GM12878 (cell line): ENCODE measurements at regions not wholly inside any gene's neighbourhood (a gene's known extent, or its start where the extent isn't known, plus 50 kb on each side); places are given as distances from the start of the nearest gene placed in this dataset.

Experiments used
- ATAC-seq: fragments of 200-7000 bp; cut with Tn5 transposase; 3 replicates; pipeline ENCODE4 v1.9.1; 2020; ENCODE audit warnings: mild to moderate bottlenecking, moderate library complexity
- BruUV-seq: library from RNA; stranded (reverse); fragments of 400-500 nt; replicated peaks from 2 replicates; lab custom pipeline; 2021; lab: Mats Ljungman, UMichigan
- CTCF ChIA-PET: fragments of 300-600 bp; sonication (Branson Sonifier 250); formaldehyde crosslinking; extraction: SDS; loops from one replicate; lab custom pipeline; 2021; ENCODE audit warnings: inconsistent platforms; lab: Yijun Ruan, JAX
- POLR2A ChIA-PET: fragments of 350-600 bp; formaldehyde crosslinking; extraction: SDS; loops from one replicate; lab custom pipeline; 2021; ENCODE audit warnings: inconsistent platforms; lab: Charles Lee
- RAD21 ChIA-PET: fragments of 300-600 bp; sonication (Branson Sonifier 250); formaldehyde crosslinking; loops from one replicate; lab custom pipeline; 2023; ENCODE audit warnings: antibody characterized with exemption; ENCODE audit not compliant: unreplicated experiment; lab: Charles Lee
- SMC1A ChIA-PET: fragments of 300-600 bp; sonication (Branson Sonifier 250); formaldehyde crosslinking; loops from one replicate; lab custom pipeline; 2023; ENCODE audit not compliant: unreplicated experiment, uncharacterized antibody; lab: Charles Lee
- DNase-seq: peaks from one replicate; pipeline ENCODE4 v3.0.0-alpha.2; 2011; ENCODE audit warnings: low read depth, low spot score
- FAIRE-seq: peaks from 3 replicates; lab custom pipeline; 2011; peaks lifted over from hg19 to GRCh38; lab: Jason Lieb, UNC
- H2AFZ ChIP-seq: 2 replicates; pipeline ENCODE4 v1.6.0; 2011; ENCODE audit warnings: low read depth, low read length, control low read depth; ENCODE audit not compliant: control insufficient read depth
- H3K27ac ChIP-seq: 2 replicates; pipeline ENCODE4 v1.5.1; 2011; ENCODE audit warnings: control low read depth; ENCODE audit not compliant: control insufficient read depth, insufficient read depth
- H3K27me3 ChIP-seq, 2 experiments: replicated peaks in 1 of 2; 2 replicates each; pipeline versions ENCODE4 v1.6.0 to v1.6.1; 2011; ENCODE audit warnings: low read length in 1 of 2; ENCODE audit not compliant: control insufficient read depth in 2 of 2, insufficient read depth in 2 of 2
- H3K36me3 ChIP-seq, 2 experiments: 2 replicates each; pipeline ENCODE4 v1.5.1; 2011; ENCODE audit warnings: low read length in 1 of 2; ENCODE audit not compliant: control insufficient read depth in 2 of 2, insufficient read depth in 2 of 2
- H3K4me1 ChIP-seq: 2 replicates; pipeline ENCODE4 v1.6.1; 2011; ENCODE audit warnings: mild to moderate bottlenecking, low read length, moderate library complexity, mixed read lengths; ENCODE audit not compliant: control insufficient read depth, insufficient read depth
- H3K4me2 ChIP-seq: 2 replicates; pipeline ENCODE4 v1.6.0; 2011; ENCODE audit warnings: control low read depth; ENCODE audit not compliant: control insufficient read depth, insufficient read depth
- H3K4me3 ChIP-seq: fragments of 200-600 bp; sonication (generic); 2 replicates; pipeline ENCODE4 v1.5.1; 2016
- H3K79me2 ChIP-seq: 2 replicates; pipeline ENCODE4 v1.6.0; 2011; ENCODE audit warnings: low read length; ENCODE audit not compliant: control insufficient read depth, insufficient read depth
- H3K9ac ChIP-seq: 2 replicates; pipeline ENCODE4 v1.8.0; 2011; ENCODE audit warnings: low read length, control low read depth, mixed read lengths; ENCODE audit not compliant: control insufficient read depth, insufficient read depth
- H3K9me3 ChIP-seq: replicated peaks from 3 replicates; pipeline ENCODE4 v1.5.1; 2011; ENCODE audit warnings: mild to moderate bottlenecking, low read length; ENCODE audit not compliant: control insufficient read depth, insufficient read depth
- H4K20me1 ChIP-seq: 2 replicates; pipeline ENCODE4 v1.6.0; 2011; ENCODE audit not compliant: control insufficient read depth, insufficient read depth
- ATF3 ChIP-seq: IDR thresholded peaks from 2 replicates; pipeline ENCODE4 v1.6.1; 2011; ENCODE audit warnings: low read depth, mild to moderate bottlenecking, low read length, moderate library complexity, borderline replicate concordance; ENCODE audit errors: extremely low read depth
- BHLHE40 ChIP-seq, 2 experiments: fragments of 450-650 bp in 1 of 2; IDR thresholded peaks; 2 replicates each; pipeline ENCODE4 v1.6.1; 2011 to 2017; ENCODE audit warnings: low read depth in 2 of 2, borderline replicate concordance in 1 of 2, improper control_type of control experiment in 1 of 2, low read length in 1 of 2, mild to moderate bottlenecking in 1 of 2
- EED ChIP-seq: sonication (generic); IDR thresholded peaks from 2 replicates; pipeline ENCODE4 v1.6.1; 2016; ENCODE audit warnings: antibody characterized with exemption, low read depth
- FOS ChIP-seq: IDR thresholded peaks from 3 replicates; pipeline ENCODE4 v1.6.1; 2011; ENCODE audit warnings: borderline replicate concordance; ENCODE audit not compliant: insufficient read length; ENCODE audit errors: extremely low read depth
- JUND ChIP-seq: IDR thresholded peaks from 2 replicates; pipeline ENCODE4 v1.6.1; 2012; ENCODE audit warnings: low read depth, mild to moderate bottlenecking, low read length, improper control_type of control experiment, moderate library complexity
- MYC ChIP-seq: IDR thresholded peaks from 2 replicates; pipeline ENCODE4 v1.6.1; 2011; ENCODE audit warnings: mild to moderate bottlenecking, low read length, moderate library complexity, inconsistent platforms; ENCODE audit not compliant: insufficient read depth, insufficient replicate concordance, insufficient read length, severe bottlenecking
- REST ChIP-seq: IDR thresholded peaks from 2 replicates; pipeline ENCODE4 v1.6.1; 2012; ENCODE audit warnings: mild to moderate bottlenecking, low read depth, low read length
- TARDBP ChIP-seq: IDR thresholded peaks from 2 replicates; pipeline ENCODE4 v1.6.1; 2016; ENCODE audit warnings: borderline replicate concordance
- ZBTB11 ChIP-seq: fragments of 450-650 bp; formaldehyde crosslinking; IDR thresholded peaks from 2 replicates; pipeline ENCODE4 v1.5.0; 2022; ENCODE audit warnings: mild to moderate bottlenecking, missing genetic modification characterization
- WGBS: methylation state at CpG from one replicate; pipeline ENCODE4 v1.1.6; 2016; ENCODE audit warnings: low lambda C conversion rate; ENCODE audit not compliant: insufficient replicate concordance, insufficient coverage; ENCODE audit errors: missing lambda C conversion rate; 5-methylcytosine and 5-hydroxymethylcytosine counted together
- in situ Hi-C: fragments of 300-500 bp; cut with MboI; formaldehyde crosslinking; loops from 9 replicates; pipeline ENCODE4 v1.14.3; 2018; ENCODE audit warnings: mixed read lengths
- intact Hi-C: fragments of 100-400 bp; cut with micrococcal nuclease; formaldehyde crosslinking; loops from one replicate; pipeline ENCODE4 v1.14.2; 2022; ENCODE audit not compliant: unreplicated experiment

GRCh38 chr2:66137606-66138130 is 297.3 kb upstream of the MEIS1 start (continued):
- TF ChIP-seq BHLHE40 (IDR thresholded peaks at IDR 0.05; ENCODE audit: borderline replicate concordance in 1 of 2, low read depth in 2 of 2, low read length in 1 of 2) (no peak), TARDBP (no peak), REST (no peak)

- ChIA-PET CTCF (interaction anchor here (0.7 to 0.8 kb wide), 2 partner anchors 9 to 1434 kb away, joined by 3 read pairs; no protein-coding TSS in a partner anchor), POLR2A (no interaction called here), SMC1A (interaction anchor here (0.5 kb wide), 1 partner anchor 49 kb away, joined by 3 read pairs; no protein-coding TSS in a partner anchor), RAD21 (no interaction called here)
- no peaks in the 10 kb centered on the region for H3K79me2 ChIP-seq
- H3K4me2 ChIP-seq = no peak overlapping the region
- 44% methylated on average over 4 of the region's 4 CpGs for WGBS
- no peak for FAIRE-seq
- no peak overlapping the region for H3K27ac ChIP-seq
- no peak overlapping the region for H2AFZ ChIP-seq
- BruUV-seq = no TSS peak
- intact Hi-C loops = no loop called here
- in situ Hi-C loops = no loop called here
- no peaks in the 10 kb centered on the region for H3K36me3 ChIP-seq
- no peak for ATAC-seq
- H3K4me3 ChIP-seq = no peak overlapping the region
- no peak for TF ChIP-seq JUND
- TF ChIP-seq MYC = no peak
- TF ChIP-seq ZBTB11 = no peak
- no peak for TF ChIP-seq EED
- TF ChIP-seq ATF3 = no peak
- no peak for TF ChIP-seq FOS
- H3K9me3 ChIP-seq = no peaks in the 10 kb centered on the region
- H3K27me3 ChIP-seq = no peaks in the 10 kb centered on the region
- H3K9ac ChIP-seq = no peak overlapping the region
- no peak for DNase-seq
- no peaks in the 10 kb centered on the region for H4K20me1 ChIP-seq
- H3K4me1 ChIP-seq = no peaks in the 10 kb centered on the region
Measured at GRCh38 chr2:66134138-66134701, 300.7 kb upstream of the MEIS1 start.
